Right lobe of liver (tissue), 6 donors: ENCODE measurements at regions not wholly inside any gene's neighbourhood (a gene's known extent, or its start where the extent isn't known, plus 50 kb on each side); places are given as distances from the start of the nearest gene placed in this dataset.
"Not testable (repeated sequence)": the region's sequence is repeated elsewhere in the genome, so short reads cannot be mapped to it uniquely, and the experiment has no call there.

Experiments used
- ATAC-seq, 4 donors: fragments of 200-7000 bp; cut with Tn5 transposase; one replicate each; pipeline ENCODE4 v1.9.1; 2020; ENCODE audit warnings: mild to moderate bottlenecking in 4 of 4, moderate library complexity in 4 of 4
- DNase-seq, 3 donors: peaks; one replicate each; pipeline ENCODE4 v3.0.0-alpha.2; 2020
- H3K27ac ChIP-seq, 3 donors: fragments of 200-600 bp; one replicate each; pipeline ENCODE4 v1.8.0; 2022
- H3K27me3 ChIP-seq, 2 donors: fragments of 200-600 bp; one replicate each; pipeline ENCODE4 v1.8.0; 2022
- H3K36me3 ChIP-seq, 4 donors: fragments of 200-600 bp; sonication (generic) in 1 of 4; one replicate each; pipeline versions ENCODE4 v1.5.1 to v1.8.0; 2017 to 2022; ENCODE audit warnings: control low read depth in 1 of 4
- H3K4me1 ChIP-seq, 4 donors: fragments of 200-600 bp; sonication (generic) in 1 of 4; one replicate each; pipeline versions ENCODE4 v1.5.1 to v1.8.0; 2017 to 2022; ENCODE audit warnings: control low read depth in 1 of 4
- H3K4me3 ChIP-seq, 3 donors: fragments of 200-600 bp; one replicate each; pipeline ENCODE4 v1.8.0; 2022
- H3K9me3 ChIP-seq, 4 donors: fragments of 200-600 bp; sonication (generic) in 1 of 4; one replicate each; pipeline versions ENCODE4 v1.5.1 to v1.8.0; 2017 to 2022; ENCODE audit warnings: control low read depth in 1 of 4
- CTCF ChIP-seq, 4 donors: fragments of 200-600 bp in 3 of 4; fragments of 450-650 bp in 1 of 4; IDR thresholded peaks; one replicate each; pipeline versions ENCODE4 v1.5.1 to v1.8.0; 2016 to 2022; ENCODE audit warnings: antibody characterized with exemption in 4 of 4, mild to moderate bottlenecking in 2 of 4
- POLR2A ChIP-seq: fragments of 450-650 bp; IDR thresholded peaks from one replicate; pipeline ENCODE4 v1.6.1; 2017; ENCODE audit warnings: antibody characterized with exemption, mild to moderate bottlenecking
- WGBS: methylation state at CpG from one replicate; pipeline ENCODE4 v1.1.6; 2018; ENCODE audit warnings: low coverage, low lambda C conversion rate; ENCODE audit not compliant: insufficient coverage; ENCODE audit errors: missing lambda C conversion rate; 5-methylcytosine and 5-hydroxymethylcytosine counted together
- intact Hi-C, 2 donors: fragments of 100-400 bp; cut with DNase I; formaldehyde crosslinking; loops; one replicate each; pipeline versions ENCODE4 v1.11.2 to v1.14.1; 2022
- donor health status: DM: no; HTN: yes; CAD: no.
- donor health status: DM: no; HTN: no; CAD: no.
- donor health status: DM: no; HTN: no; CAD: no.
- donor health status: DM: no; HTN: yes; CAD: no.
- donor health status: DM: no; HTN: yes; CAD: no.

- ATAC-seq: no peak
- 78% methylated on average over 7 of the region's 8 CpGs for WGBS
Observed at GRCh38 chr17:68676856-68677255, 75.7 kb upstream of the FAM20A start.

GRCh38 chr17:68675723-68676122 lies 74.6 kb upstream of the FAM20A start:
- 44% methylated on average over 5 of the region's 5 CpGs for WGBS
- H3K27ac ChIP-seq: no peak overlapping the region
- intact Hi-C loops: loop anchor here in 1 of 2 donors (10.0 kb wide), 1 partner anchor 69 kb away; no protein-coding TSS in a partner anchor
- ATAC-seq (peak; percentile 59 to 82 (median 65)), DNase-seq (no peak)
- TF ChIP-seq POLR2A: no peak
- no peak for TF ChIP-seq CTCF (IDR thresholded peaks at IDR 0.05)
- H3K4me1 ChIP-seq: no peaks in the 10 kb centered on the region
- no peaks in the 10 kb centered on the region for H3K9me3 ChIP-seq
- H3K36me3 ChIP-seq: no peaks in the 10 kb centered on the region
- H3K27me3 ChIP-seq: no peaks in the 10 kb centered on the region
- no peak overlapping the region for H3K4me3 ChIP-seq

More at GRCh38 chr17:68676856-68677255, 75.7 kb upstream of the FAM20A start:
- TF ChIP-seq CTCF (IDR thresholded peaks at IDR 0.05) (no peak), POLR2A (no peak)
- no peak overlapping the region for H3K4me3 ChIP-seq
- no peaks in the 10 kb centered on the region for H3K36me3 ChIP-seq
- H3K4me1 ChIP-seq: no peaks in the 10 kb centered on the region
- intact Hi-C loops: loop anchor here in 1 of 2 donors (10.0 kb wide), 1 partner anchor 68 kb away; no protein-coding TSS in a partner anchor
- H3K27me3 ChIP-seq: no peaks in the 10 kb centered on the region
- no peak overlapping the region for H3K27ac ChIP-seq
- H3K9me3 ChIP-seq: no peaks in the 10 kb centered on the region
- DNase-seq: no peak

GRCh38 chr17:68674029-68674925 lies 73.1 kb upstream of the FAM20A start:
- Histone ChIP-seq H3K27ac (no peak overlapping the region), H3K27me3 (no peaks in the 10 kb centered on the region), H3K9me3 (no peaks in the 10 kb centered on the region), H3K36me3 (no peaks in the 10 kb centered on the region), H3K4me1 (no peaks in the 10 kb centered on the region), H3K4me3 (no peak overlapping the region)
- TF ChIP-seq CTCF (IDR thresholded peaks at IDR 0.05) (no peak), POLR2A (no peak)
- no peak for DNase-seq
- WGBS: 76% methylated on average over 8 of the region's 14 CpGs
- ATAC-seq: no peak
- intact Hi-C loops: loop anchor here in 1 of 2 donors (10.0 kb wide), 1 partner anchor 71 kb away; no protein-coding TSS in a partner anchor

- no peaks in the 10 kb centered on the region for H3K27me3 ChIP-seq
- ATAC-seq (no peak), DNase-seq (no peak)
- H3K36me3 ChIP-seq: no peaks in the 10 kb centered on the region
- no peaks in the 10 kb centered on the region for H3K4me1 ChIP-seq
- no peaks in the 10 kb centered on the region for H3K9me3 ChIP-seq
- no peak overlapping the region for H3K4me3 ChIP-seq
- TF ChIP-seq CTCF (IDR thresholded peaks at IDR 0.05) (no peak), POLR2A (no peak)
- intact Hi-C loops: loop anchor here in 1 of 2 donors (10.0 kb wide), 1 partner anchor 74 kb away; no protein-coding TSS in a partner anchor
- 80% methylated on average over 7 of the region's 7 CpGs for WGBS
- no peak overlapping the region for H3K27ac ChIP-seq
Observed at GRCh38 chr17:68670967-68671693, 70.0 kb upstream of the FAM20A start.

GRCh38 chr17:68666438-68666837 lies 65.3 kb upstream of the FAM20A start:
- ATAC-seq, DNase-seq, H3K36me3 ChIP-seq, H3K27ac ChIP-seq, H3K27me3 ChIP-seq, intact Hi-C loops, H3K9me3 ChIP-seq, H3K4me3 ChIP-seq: not testable (repeated sequence)
- 73% methylated on average over 5 of the region's 5 CpGs for WGBS
- H3K4me1 ChIP-seq: peaks cover 0 to 12% (median 4%) of the 10 kb centered on the region in 4 donors
